IMR-90 (cell line): ENCODE measurements at regions not wholly inside any gene's neighbourhood (a gene's known extent, or its start where the extent isn't known, plus 50 kb on each side); places are given as distances from the start of the nearest gene placed in this dataset.

ENCODE experiments used
- BHLHE40 ChIP-seq: fragments of 150-350 bp; IDR thresholded peaks from 2 replicates; pipeline ENCODE4 v1.6.1; 2016; ENCODE audit warnings: mild to moderate bottlenecking, low read depth, low read length
- CEBPB ChIP-seq: IDR thresholded peaks from 2 replicates; pipeline ENCODE4 v1.6.1; 2012; ENCODE audit warnings: low read depth, low read length, improper control_type of control experiment
- MAFK ChIP-seq: IDR thresholded peaks from 2 replicates; pipeline ENCODE4 v1.6.1; 2012; ENCODE audit warnings: low read depth, low read length, improper control_type of control experiment
- MAZ ChIP-seq: IDR thresholded peaks from 2 replicates; pipeline ENCODE4 v1.6.1; 2012; ENCODE audit warnings: low read depth, mild to moderate bottlenecking, low read length, improper control_type of control experiment, moderate library complexity, borderline replicate concordance
- MXI1 ChIP-seq: IDR thresholded peaks from 2 replicates; pipeline ENCODE4 v1.6.1; 2012; ENCODE audit warnings: low read depth, mild to moderate bottlenecking, low read length, moderate library complexity, borderline replicate concordance
- NFE2L2 ChIP-seq: fragments of 150-350 bp; IDR thresholded peaks from 2 replicates; pipeline ENCODE4 v1.6.1; 2016; ENCODE audit warnings: low read depth, mild to moderate bottlenecking, low read length
- POLR2A ChIP-seq: IDR thresholded peaks from 2 replicates; pipeline ENCODE4 v1.6.1; 2012; ENCODE audit warnings: mild to moderate bottlenecking, low read depth, low read length
- RAD21 ChIP-seq: IDR thresholded peaks from 2 replicates; pipeline ENCODE4 v1.6.1; 2012; ENCODE audit warnings: low read length, improper control_type of control experiment
- RFX5 ChIP-seq: IDR thresholded peaks from 2 replicates; pipeline ENCODE4 v1.8.0; 2012; ENCODE audit warnings: low read depth, mild to moderate bottlenecking, low read length, moderate library complexity
- SMC3 ChIP-seq: fragments of 150-350 bp; IDR thresholded peaks from 2 replicates; pipeline ENCODE4 v1.6.1; 2016; ENCODE audit warnings: low read depth, mild to moderate bottlenecking, antibody characterized with exemption, low read length, moderate library complexity
- TF ChIP-seq, protein P1 (sequence below): conservative IDR thresholded peaks from 2 replicates; pipeline ENCODE4 v1.5.1; 2012; ENCODE audit warnings: mild to moderate bottlenecking, low read depth, low read length, improper control_type of control experiment
- TF ChIP-seq, protein P2 (sequence below): fragments of 150-350 bp; IDR thresholded peaks from 2 replicates; pipeline ENCODE4 v1.6.1; 2016; ENCODE audit warnings: low read depth, mild to moderate bottlenecking, low read length, moderate library complexity, borderline replicate concordance
- TF ChIP-seq, protein P3 (sequence below): fragments of 150-350 bp; IDR thresholded peaks from 2 replicates; pipeline ENCODE4 v1.6.1; 2017; ENCODE audit warnings: mild to moderate bottlenecking, antibody characterized with exemption, low read length, low read depth

DNA sequence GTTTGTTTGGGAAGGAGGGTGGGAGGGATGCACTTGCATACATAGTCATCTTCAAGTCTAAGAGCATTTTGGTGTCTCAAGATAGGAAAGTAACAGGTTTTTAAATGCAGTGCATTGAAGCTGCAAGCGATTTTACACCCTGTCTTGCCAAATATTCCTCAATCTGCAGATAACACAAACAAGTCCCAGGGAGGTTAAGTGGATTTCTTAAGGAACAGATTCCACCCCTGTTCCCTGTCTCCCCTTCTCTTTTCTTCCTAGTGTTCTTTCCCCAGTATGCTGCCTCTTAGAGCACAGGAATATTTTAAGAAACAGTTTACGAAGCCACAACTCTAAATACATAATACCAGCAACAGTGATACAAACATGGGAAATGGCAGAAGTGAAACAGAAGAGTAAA is 389.9 kb downstream of the PLPP3 start:
- TF ChIP-seq POLR2A (no peak), NFE2L2 (no peak), SMC3 (no peak), CEBPB (no peak), RAD21 (no peak), MAFK (no peak), RFX5 (no peak), MXI1 (no peak), BHLHE40 (no peak), MAZ (no peak)
- TF ChIP-seq, protein P1, sequence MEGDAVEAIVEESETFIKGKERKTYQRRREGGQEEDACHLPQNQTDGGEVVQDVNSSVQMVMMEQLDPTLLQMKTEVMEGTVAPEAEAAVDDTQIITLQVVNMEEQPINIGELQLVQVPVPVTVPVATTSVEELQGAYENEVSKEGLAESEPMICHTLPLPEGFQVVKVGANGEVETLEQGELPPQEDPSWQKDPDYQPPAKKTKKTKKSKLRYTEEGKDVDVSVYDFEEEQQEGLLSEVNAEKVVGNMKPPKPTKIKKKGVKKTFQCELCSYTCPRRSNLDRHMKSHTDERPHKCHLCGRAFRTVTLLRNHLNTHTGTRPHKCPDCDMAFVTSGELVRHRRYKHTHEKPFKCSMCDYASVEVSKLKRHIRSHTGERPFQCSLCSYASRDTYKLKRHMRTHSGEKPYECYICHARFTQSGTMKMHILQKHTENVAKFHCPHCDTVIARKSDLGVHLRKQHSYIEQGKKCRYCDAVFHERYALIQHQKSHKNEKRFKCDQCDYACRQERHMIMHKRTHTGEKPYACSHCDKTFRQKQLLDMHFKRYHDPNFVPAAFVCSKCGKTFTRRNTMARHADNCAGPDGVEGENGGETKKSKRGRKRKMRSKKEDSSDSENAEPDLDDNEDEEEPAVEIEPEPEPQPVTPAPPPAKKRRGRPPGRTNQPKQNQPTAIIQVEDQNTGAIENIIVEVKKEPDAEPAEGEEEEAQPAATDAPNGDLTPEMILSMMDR = no peak
- TF ChIP-seq, protein P2, sequence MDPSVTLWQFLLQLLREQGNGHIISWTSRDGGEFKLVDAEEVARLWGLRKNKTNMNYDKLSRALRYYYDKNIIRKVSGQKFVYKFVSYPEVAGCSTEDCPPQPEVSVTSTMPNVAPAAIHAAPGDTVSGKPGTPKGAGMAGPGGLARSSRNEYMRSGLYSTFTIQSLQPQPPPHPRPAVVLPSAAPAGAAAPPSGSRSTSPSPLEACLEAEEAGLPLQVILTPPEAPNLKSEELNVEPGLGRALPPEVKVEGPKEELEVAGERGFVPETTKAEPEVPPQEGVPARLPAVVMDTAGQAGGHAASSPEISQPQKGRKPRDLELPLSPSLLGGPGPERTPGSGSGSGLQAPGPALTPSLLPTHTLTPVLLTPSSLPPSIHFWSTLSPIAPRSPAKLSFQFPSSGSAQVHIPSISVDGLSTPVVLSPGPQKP = no peak
- TF ChIP-seq, protein P3, sequence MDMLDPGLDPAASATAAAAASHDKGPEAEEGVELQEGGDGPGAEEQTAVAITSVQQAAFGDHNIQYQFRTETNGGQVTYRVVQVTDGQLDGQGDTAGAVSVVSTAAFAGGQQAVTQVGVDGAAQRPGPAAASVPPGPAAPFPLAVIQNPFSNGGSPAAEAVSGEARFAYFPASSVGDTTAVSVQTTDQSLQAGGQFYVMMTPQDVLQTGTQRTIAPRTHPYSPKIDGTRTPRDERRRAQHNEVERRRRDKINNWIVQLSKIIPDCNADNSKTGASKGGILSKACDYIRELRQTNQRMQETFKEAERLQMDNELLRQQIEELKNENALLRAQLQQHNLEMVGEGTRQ = no peak
